NB4 (cell line): ENCODE measurements at regions not wholly inside any gene's neighbourhood (a gene's known extent, or its start where the extent isn't known, plus 50 kb on each side); places are given as distances from the start of the nearest gene placed in this dataset.

Experiments used
- CTCF ChIP-seq: IDR thresholded peaks from one replicate; pipeline ENCODE4 v1.5.1; 2012; ENCODE audit warnings: low read depth, low read length
- POLR2A ChIP-seq: IDR thresholded peaks from 2 replicates; pipeline ENCODE4 v1.6.1; 2011; ENCODE audit warnings: mild to moderate bottlenecking; ENCODE audit not compliant: insufficient read length; ENCODE audit errors: extremely low read depth

GRCh38 chr3:64832098-64832497 is 144.3 kb upstream of the ADAMTS9 start:
- TF ChIP-seq POLR2A (no peak), CTCF (no peak)
